ENCODE measurements at regions not wholly inside any gene's neighbourhood (a gene's known extent, or its start where the extent isn't known, plus 50 kb on each side); places are given as distances from the start of the nearest gene placed in this dataset.

DNA sequence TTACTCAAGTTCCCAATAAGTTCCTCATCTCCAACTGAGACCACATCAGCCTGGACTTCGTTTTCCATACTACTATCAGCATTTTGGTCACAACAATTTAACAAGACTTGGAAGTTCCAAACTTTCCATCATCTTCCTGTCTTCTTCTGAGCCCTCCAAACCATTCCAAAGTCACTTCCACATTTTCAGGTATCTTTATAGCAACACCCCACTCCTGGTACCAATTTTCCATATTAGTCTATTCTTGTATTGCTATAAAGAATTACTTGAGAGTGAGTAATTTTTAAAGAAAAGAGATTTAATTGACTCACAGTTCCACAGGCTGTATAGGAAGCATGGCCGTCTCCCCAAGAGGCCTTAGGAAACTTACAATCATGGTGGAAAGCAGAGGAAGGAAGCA lies 138.6 kb upstream of the GPRIN3 start:
- Histone ChIP-seq H3K27ac (ENCODE audit: low read length) (no peak overlapping the region), H3K4me1 (ENCODE audit: control insufficient read depth, insufficient read depth, low read length) (no peaks in the 10 kb centered on the region), H3K27me3 (ENCODE audit: control insufficient read depth, insufficient read depth, low read length) (no peaks in the 10 kb centered on the region), H3K36me3 (ENCODE audit: control insufficient read depth, insufficient read depth, low read length) (no peaks in the 10 kb centered on the region), H3K9me3 (replicated peaks; ENCODE audit: control insufficient read depth, low read depth, low read length) (peaks cover 12% of the 10 kb centered on the region), H3K4me3 (ENCODE audit: low read length) (no peak overlapping the region)
- DNase-seq, result no peak
- WGBS (ENCODE audit: insufficient coverage), result 63% methylated on average over 1 of the region's 2 CpGs

- WGBS (ENCODE audit: insufficient coverage), result no CpG with 5 or more reads among the region's 2 CpGs
- DNase-seq, result no peak
- Histone ChIP-seq H3K27ac (ENCODE audit: low read length) (no peak overlapping the region), H3K36me3 (ENCODE audit: control insufficient read depth, insufficient read depth, low read length) (no peaks in the 10 kb centered on the region), H3K4me1 (ENCODE audit: control insufficient read depth, insufficient read depth, low read length) (no peaks in the 10 kb centered on the region), H3K27me3 (ENCODE audit: control insufficient read depth, insufficient read depth, low read length) (no peaks in the 10 kb centered on the region), H3K4me3 (ENCODE audit: low read length) (no peak overlapping the region), H3K9me3 (replicated peaks; ENCODE audit: control insufficient read depth, low read depth, low read length) (no peaks in the 10 kb centered on the region)
Measured at GRCh38 chr4:89439533-89439932, 131.9 kb upstream of the GPRIN3 start.

- WGBS (ENCODE audit: insufficient coverage), result 77% methylated on average over 12 of the region's 14 CpGs
Measured at GRCh38 chr4:89438102-89438831, 130.7 kb upstream of the GPRIN3 start.

GRCh38 chr4:89434364-89434988 lies 126.9 kb upstream of the GPRIN3 start:
- no peaks in the 10 kb centered on the region for H3K4me1 ChIP-seq (ENCODE audit: control insufficient read depth, insufficient read depth, low read length)
- peak; percentile 58 for DNase-seq
- no CpG with 5 or more reads among the region's 3 CpGs for WGBS (ENCODE audit: insufficient coverage)

More at GRCh38 chr4:89438102-89438831, 130.7 kb upstream of the GPRIN3 start:
- no peaks in the 10 kb centered on the region for H3K27me3 ChIP-seq (ENCODE audit: control insufficient read depth, insufficient read depth, low read length)
- H3K4me3 ChIP-seq (ENCODE audit: low read length), result no peak overlapping the region
- H3K27ac ChIP-seq (ENCODE audit: low read length), result no peak overlapping the region
- H3K4me1 ChIP-seq (ENCODE audit: control insufficient read depth, insufficient read depth, low read length), result no peaks in the 10 kb centered on the region
- peak; percentile 12 for DNase-seq
- H3K9me3 ChIP-seq (replicated peaks; ENCODE audit: control insufficient read depth, low read depth, low read length), result no peaks in the 10 kb centered on the region
- H3K36me3 ChIP-seq (ENCODE audit: control insufficient read depth, insufficient read depth, low read length), result no peaks in the 10 kb centered on the region

DNA sequence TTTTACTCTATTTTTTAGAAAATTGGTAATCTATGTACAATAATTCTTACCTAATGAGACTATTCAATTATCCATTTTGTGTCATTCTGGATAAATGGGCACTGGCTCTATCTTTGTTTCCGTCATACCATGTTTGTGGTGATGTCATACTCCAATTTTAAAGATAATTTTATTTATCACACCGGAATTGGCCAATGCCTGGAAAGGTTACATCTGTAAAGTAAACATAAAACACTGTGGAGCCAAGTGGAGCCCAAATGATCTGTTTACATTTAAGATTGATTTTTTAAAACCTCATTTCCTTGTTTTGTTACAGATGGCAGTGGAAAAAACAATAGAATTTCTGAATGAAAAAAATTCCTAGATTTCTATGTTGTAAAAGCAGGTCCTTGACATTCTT lies 120.2 kb upstream of the GPRIN3 start:
- H3K36me3 ChIP-seq (ENCODE audit: control insufficient read depth, insufficient read depth, low read length), result no peaks in the 10 kb centered on the region
- WGBS (ENCODE audit: insufficient coverage), result no CpG with 5 or more reads among the region's 2 CpGs
- no peaks in the 10 kb centered on the region for H3K27me3 ChIP-seq (ENCODE audit: control insufficient read depth, insufficient read depth, low read length)
- no peak overlapping the region for H3K27ac ChIP-seq (ENCODE audit: low read length)
- no peak for DNase-seq
- H3K9me3 ChIP-seq (replicated peaks; ENCODE audit: control insufficient read depth, low read depth, low read length), result no peaks in the 10 kb centered on the region
- no peaks in the 10 kb centered on the region for H3K4me1 ChIP-seq (ENCODE audit: control insufficient read depth, insufficient read depth, low read length)
- no peak overlapping the region for H3K4me3 ChIP-seq (ENCODE audit: low read length)

More at GRCh38 chr4:89434364-89434988, 126.9 kb upstream of the GPRIN3 start:
- H3K27me3 ChIP-seq (ENCODE audit: control insufficient read depth, insufficient read depth, low read length), result no peaks in the 10 kb centered on the region
- no peak overlapping the region for H3K4me3 ChIP-seq (ENCODE audit: low read length)
- H3K27ac ChIP-seq (ENCODE audit: low read length), result no peak overlapping the region
- no peaks in the 10 kb centered on the region for H3K36me3 ChIP-seq (ENCODE audit: control insufficient read depth, insufficient read depth, low read length)
- H3K9me3 ChIP-seq (replicated peaks; ENCODE audit: control insufficient read depth, low read depth, low read length), result no peaks in the 10 kb centered on the region

DNA sequence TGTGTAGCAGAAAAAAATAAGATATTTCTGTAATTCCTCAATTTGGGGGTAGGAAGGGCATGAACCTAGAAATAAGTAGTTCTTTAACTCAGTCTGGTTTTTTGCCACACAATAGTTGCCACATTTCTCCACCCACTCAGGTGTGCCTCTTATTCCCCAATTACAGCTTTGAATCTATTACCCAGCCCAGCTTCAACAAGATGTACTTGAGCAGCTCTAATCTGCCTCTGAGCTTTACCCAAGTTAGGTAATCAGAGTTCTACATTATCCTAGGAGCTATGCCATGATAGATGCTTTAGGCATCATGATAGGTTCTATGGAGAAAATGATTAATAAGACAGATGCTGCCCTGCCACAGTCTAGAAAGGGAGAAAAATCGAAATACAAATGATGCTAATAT lies 117.4 kb upstream of the GPRIN3 start:
- WGBS (ENCODE audit: insufficient coverage), result 70% methylated on average over 1 of the region's 1 CpG
- DNase-seq, result no peak
- Histone ChIP-seq H3K4me1 (ENCODE audit: control insufficient read depth, insufficient read depth, low read length) (no peaks in the 10 kb centered on the region), H3K9me3 (replicated peaks; ENCODE audit: control insufficient read depth, low read depth, low read length) (no peaks in the 10 kb centered on the region), H3K36me3 (ENCODE audit: control insufficient read depth, insufficient read depth, low read length) (no peaks in the 10 kb centered on the region), H3K27ac (ENCODE audit: low read length) (no peak overlapping the region), H3K27me3 (ENCODE audit: control insufficient read depth, insufficient read depth, low read length) (no peaks in the 10 kb centered on the region), H3K4me3 (ENCODE audit: low read length) (no peak overlapping the region)

- Histone ChIP-seq H3K4me1 (ENCODE audit: control insufficient read depth, insufficient read depth, low read length) (no peaks in the 10 kb centered on the region), H3K4me3 (ENCODE audit: low read length) (no peak overlapping the region), H3K27ac (ENCODE audit: low read length) (no peak overlapping the region), H3K36me3 (ENCODE audit: control insufficient read depth, insufficient read depth, low read length) (no peaks in the 10 kb centered on the region), H3K9me3 (replicated peaks; ENCODE audit: control insufficient read depth, low read depth, low read length) (no peaks in the 10 kb centered on the region), H3K27me3 (ENCODE audit: control insufficient read depth, insufficient read depth, low read length) (no peaks in the 10 kb centered on the region)
- DNase-seq, result no peak
- no CpG with 5 or more reads among the region's 3 CpGs for WGBS (ENCODE audit: insufficient coverage)
Measured at GRCh38 chr4:89422441-89422990, 114.9 kb upstream of the GPRIN3 start.

DNA sequence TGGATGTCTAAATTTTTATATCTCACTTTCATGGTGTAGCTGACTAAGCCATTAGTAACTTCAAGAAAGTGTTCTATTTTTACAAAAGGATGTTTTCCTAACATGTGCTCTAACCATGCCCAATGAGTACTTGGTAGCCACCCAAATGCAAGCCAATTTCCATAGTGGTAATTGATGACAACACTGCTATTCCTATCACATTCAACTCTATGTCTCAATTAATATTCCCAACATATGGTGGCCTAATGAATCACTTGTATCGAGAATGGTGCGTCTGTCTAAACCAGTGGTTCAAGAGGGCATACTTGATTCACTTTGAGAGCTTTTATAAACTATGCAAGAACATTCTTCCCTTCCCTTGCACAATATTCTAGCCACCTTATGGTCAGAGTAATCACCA lies 112.9 kb upstream of the GPRIN3 start:
- Histone ChIP-seq H3K27me3 (ENCODE audit: control insufficient read depth, insufficient read depth, low read length) (no peaks in the 10 kb centered on the region), H3K9me3 (replicated peaks; ENCODE audit: control insufficient read depth, low read depth, low read length) (no peaks in the 10 kb centered on the region), H3K27ac (ENCODE audit: low read length) (no peak overlapping the region), H3K36me3 (ENCODE audit: control insufficient read depth, insufficient read depth, low read length) (no peaks in the 10 kb centered on the region), H3K4me1 (ENCODE audit: control insufficient read depth, insufficient read depth, low read length) (no peaks in the 10 kb centered on the region), H3K4me3 (ENCODE audit: low read length) (no peak overlapping the region)
- 90% methylated on average over 2 of the region's 2 CpGs for WGBS (ENCODE audit: insufficient coverage)
- DNase-seq, result no peak

DNA sequence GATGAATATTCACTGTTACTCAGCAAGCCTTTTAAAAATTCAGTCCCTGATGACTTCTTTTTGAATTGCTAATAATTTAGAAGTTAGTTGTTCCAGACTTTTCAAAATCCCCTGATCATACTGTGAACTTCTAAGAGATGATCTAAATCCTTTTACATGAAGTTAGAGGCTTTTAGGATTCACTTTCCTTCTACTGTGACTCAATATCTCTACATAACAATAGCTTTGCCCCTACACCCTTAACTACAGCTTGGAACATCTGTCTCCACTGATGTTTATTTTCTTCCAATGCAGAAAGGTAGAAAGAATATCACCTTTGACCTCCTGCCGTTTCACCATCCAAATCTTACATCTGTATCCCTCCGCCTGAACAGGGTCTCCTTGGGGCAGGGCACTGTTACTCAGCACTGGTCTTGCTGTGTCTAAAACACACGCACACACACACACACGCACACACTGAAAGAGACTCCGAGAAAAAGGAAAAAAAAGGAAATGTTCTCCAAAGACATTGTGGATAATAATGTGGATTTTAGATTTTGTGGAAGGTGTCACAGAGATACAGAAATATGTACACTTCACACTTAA lies 111.6 kb upstream of the GPRIN3 start:
- Histone ChIP-seq H3K4me3 (ENCODE audit: low read length) (no peak overlapping the region), H3K4me1 (ENCODE audit: control insufficient read depth, insufficient read depth, low read length) (no peaks in the 10 kb centered on the region), H3K36me3 (ENCODE audit: control insufficient read depth, insufficient read depth, low read length) (no peaks in the 10 kb centered on the region), H3K9me3 (replicated peaks; ENCODE audit: control insufficient read depth, low read depth, low read length) (no peaks in the 10 kb centered on the region), H3K27ac (ENCODE audit: low read length) (no peak overlapping the region), H3K27me3 (ENCODE audit: control insufficient read depth, insufficient read depth, low read length) (no peaks in the 10 kb centered on the region)
- no peak for DNase-seq
- 67% methylated on average over 2 of the region's 5 CpGs for WGBS (ENCODE audit: insufficient coverage)

GRCh38 chr4:89416960-89417359 lies 109.4 kb upstream of the GPRIN3 start:
- H3K27me3 ChIP-seq (ENCODE audit: control insufficient read depth, insufficient read depth, low read length), result no peaks in the 10 kb centered on the region

More at GRCh38 chr4:89416960-89417359, 109.4 kb upstream of the GPRIN3 start:
- DNase-seq, result no peak
- WGBS (ENCODE audit: insufficient coverage), result no CpG with 5 or more reads among the region's 2 CpGs
- H3K4me3 ChIP-seq (ENCODE audit: low read length), result no peak overlapping the region
- H3K4me1 ChIP-seq (ENCODE audit: control insufficient read depth, insufficient read depth, low read length), result peaks cover 2% of the 10 kb centered on the region
- H3K27ac ChIP-seq (ENCODE audit: low read length), result no peak overlapping the region
- H3K36me3 ChIP-seq (ENCODE audit: control insufficient read depth, insufficient read depth, low read length), result no peaks in the 10 kb centered on the region
- H3K9me3 ChIP-seq (replicated peaks; ENCODE audit: control insufficient read depth, low read depth, low read length), result no peaks in the 10 kb centered on the region
